Calu3 (cell line): ENCODE measurements at regions not wholly inside any gene's neighbourhood (a gene's known extent, or its start where the extent isn't known, plus 50 kb on each side); places are given as distances from the start of the nearest gene placed in this dataset.

Source experiments
- BruUV-seq: library from RNA; stranded (reverse); fragments of 400-500 nt; replicated peaks from 2 replicates; lab custom pipeline; 2021; lab: Mats Ljungman, UMichigan
- CTCF ChIA-PET: fragments of 300-600 bp; sonication (Branson Sonifier 250); formaldehyde crosslinking; loops from one replicate; lab custom pipeline; 2022; ENCODE audit warnings: antibody characterized with exemption; lab: Charles Lee
- DNase-seq: peaks from one replicate; pipeline ENCODE4 v3.0.0; 2022
- H3K27ac Mint-ChIP-seq: one replicate; pipeline ENCODE4 v1.8.0; 2022; ENCODE audit warnings: mixed read lengths; ENCODE audit not compliant: unreplicated experiment
- H3K27me3 Mint-ChIP-seq: one replicate; pipeline ENCODE4 v1.8.0; 2022; ENCODE audit warnings: mixed read lengths; ENCODE audit not compliant: unreplicated experiment
- H3K36me3 Mint-ChIP-seq: one replicate; pipeline ENCODE4 v1.8.0; 2022; ENCODE audit warnings: mild to moderate bottlenecking, moderate library complexity, mixed read lengths; ENCODE audit not compliant: insufficient read depth, unreplicated experiment
- H3K4me1 Mint-ChIP-seq: one replicate; pipeline ENCODE4 v1.8.0; 2022; ENCODE audit warnings: mild to moderate bottlenecking, low read depth, mixed read lengths; ENCODE audit not compliant: unreplicated experiment
- H3K4me3 Mint-ChIP-seq: one replicate; pipeline ENCODE4 v1.8.0; 2022; ENCODE audit warnings: mild to moderate bottlenecking, low read depth, moderate library complexity, mixed read lengths; ENCODE audit not compliant: unreplicated experiment
- H3K9me3 Mint-ChIP-seq: one replicate; pipeline ENCODE4 v1.8.0; 2022; ENCODE audit warnings: low read depth, mixed read lengths; ENCODE audit not compliant: unreplicated experiment
- CTCF ChIP-seq: fragments of 200-600 bp; IDR thresholded peaks from one replicate; pipeline ENCODE4 v1.8.0; 2022; ENCODE audit warnings: antibody characterized with exemption; ENCODE audit not compliant: unreplicated experiment
- intact Hi-C: fragments of 100-400 bp; cut with micrococcal nuclease; formaldehyde crosslinking; loops from one replicate; pipeline ENCODE4 v1.10.0; 2022; ENCODE audit not compliant: unreplicated experiment

GRCh38 chr4:123545667-123546572, 149.3 kb downstream of the SPRY1 start:
- peak; percentile 39 for DNase-seq
- intact Hi-C loops: loop anchor here (2.0 to 5.0 kb wide), 4 partner anchors 39 to 147 kb away; no protein-coding TSS in a partner anchor
- BruUV-seq: TSS peak; percentile 92
- no peak for TF ChIP-seq CTCF
- Mint-ChIP-seq H3K27ac (peak overlapping the region; percentile 94), H3K27me3 (no peaks in the 10 kb centered on the region), H3K4me1 (peaks cover 29% of the 10 kb centered on the region), H3K36me3 (peaks cover 23% of the 10 kb centered on the region), H3K9me3 (peaks cover 2% of the 10 kb centered on the region), H3K4me3 (peak overlapping the region; percentile 57)
- CTCF ChIA-PET: no interaction called here

- no TSS peak for BruUV-seq
- CTCF ChIA-PET: interaction anchor here (1.1 kb wide), 1 partner anchor 18 kb away, joined by 3 read pairs; no protein-coding TSS in a partner anchor
- Mint-ChIP-seq H3K4me1 (peaks cover 29% of the 10 kb centered on the region), H3K27ac (peak overlapping the region; percentile 94), H3K27me3 (no peaks in the 10 kb centered on the region), H3K36me3 (peaks cover 23% of the 10 kb centered on the region), H3K9me3 (peaks cover 2% of the 10 kb centered on the region), H3K4me3 (peak overlapping the region; percentile 57)
- TF ChIP-seq CTCF: no peak
- intact Hi-C loops: loop anchor here (2.0 to 5.0 kb wide), 4 partner anchors 39 to 148 kb away; no protein-coding TSS in a partner anchor
- DNase-seq: peak; percentile 12
Measured at GRCh38 chr4:123546573-123547060, 150.0 kb downstream of the SPRY1 start.

- peaks cover 23% of the 10 kb centered on the region for H3K36me3 Mint-ChIP-seq
- BruUV-seq: no TSS peak
- peak overlapping the region; percentile 94 for H3K27ac Mint-ChIP-seq
- peaks cover 2% of the 10 kb centered on the region for H3K9me3 Mint-ChIP-seq
- H3K27me3 Mint-ChIP-seq: no peaks in the 10 kb centered on the region
- peak overlapping the region; percentile 57 for H3K4me3 Mint-ChIP-seq
- DNase-seq: peak; percentile 88
- no peak for TF ChIP-seq CTCF
- CTCF ChIA-PET: interaction anchor here (1.1 to 1.2 kb wide), 2 partner anchors 17 to 140 kb away, joined by 3 to 4 read pairs; no protein-coding TSS in a partner anchor
- intact Hi-C loops: loop anchor here (2.0 to 5.0 kb wide), 4 partner anchors 40 to 149 kb away; no protein-coding TSS in a partner anchor
- peaks cover 30% of the 10 kb centered on the region for H3K4me1 Mint-ChIP-seq
Measured at GRCh38 chr4:123547216-123548165, 150.9 kb downstream of the SPRY1 start.

GRCh38 chr4:123553279-123553678, 156.7 kb downstream of the SPRY1 start:
- no TSS peak for BruUV-seq
- intact Hi-C loops: no loop called here
- H3K4me1 Mint-ChIP-seq: peaks cover 49% of the 10 kb centered on the region
- CTCF ChIA-PET: interaction anchor here (1.2 kb wide), 1 partner anchor 154 kb away, joined by 3 read pairs; no protein-coding TSS in a partner anchor
- TF ChIP-seq CTCF: no peak
- H3K9me3 Mint-ChIP-seq: peaks cover 2% of the 10 kb centered on the region
- no peak for DNase-seq
- no peak overlapping the region for H3K4me3 Mint-ChIP-seq
- H3K27me3 Mint-ChIP-seq: no peaks in the 10 kb centered on the region
- peak overlapping the region; percentile 90 for H3K27ac Mint-ChIP-seq
- H3K36me3 Mint-ChIP-seq: peaks cover 12% of the 10 kb centered on the region
